ENCODE measurements at regions not wholly inside any gene's neighbourhood (a gene's known extent, or its start where the extent isn't known, plus 50 kb on each side); places are given as distances from the start of the nearest gene placed in this dataset.

DNA sequence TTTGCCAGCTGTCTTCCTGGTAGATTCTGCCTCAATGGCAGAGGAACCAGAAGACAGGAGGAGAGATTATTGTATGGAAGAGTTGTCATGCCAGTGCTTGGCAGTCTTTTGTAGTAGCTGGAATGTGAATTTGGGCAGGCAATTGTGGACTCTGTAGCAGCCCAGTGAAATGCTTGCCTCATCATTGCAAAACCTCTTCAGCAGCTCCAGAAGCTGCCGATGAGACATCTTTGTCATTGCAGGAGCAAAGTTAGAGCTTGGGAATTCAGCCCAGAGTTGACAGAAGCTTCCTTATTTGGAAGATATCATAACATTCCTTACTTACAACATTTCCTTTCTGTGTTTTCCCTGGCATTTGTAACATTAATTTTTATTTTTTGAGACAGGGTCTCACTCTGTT is 1250.9 kb downstream of the CDY2B start:
- no peak for TF ChIP-seq CTCF (IDR thresholded peaks at IDR 0.05; ENCODE audit: low read depth, low read length, poor library complexity, severe bottlenecking)
- TF ChIP-seq EZH2phosphoT487 (IDR thresholded peaks at IDR 0.05; ENCODE audit: borderline replicate concordance, low read length): no peak
